Smooth muscle cell (in vitro differentiated cells): ENCODE measurements at regions not wholly inside any gene's neighbourhood (a gene's known extent, or its start where the extent isn't known, plus 50 kb on each side); places are given as distances from the start of the nearest gene placed in this dataset.

ENCODE experiments used
- DNase-seq: peaks from one replicate; lab custom pipeline; 2025; ENCODE audit not compliant: unreplicated experiment; lab: John Stamatoyannopoulos, UW
- H2AFZ ChIP-seq: fragments of 200-600 bp; sonication (generic); 2 replicates; pipeline ENCODE4 v1.6.0; 2016; ENCODE audit warnings: antibody characterized with exemption, low read depth, mild to moderate bottlenecking
- H3F3A ChIP-seq: fragments of 200-600 bp; sonication (generic); 2 replicates; pipeline ENCODE4 v1.6.0; 2017; ENCODE audit warnings: antibody characterized with exemption, low read depth
- H3K27ac ChIP-seq: fragments of 200-600 bp; sonication (generic); 2 replicates; pipeline ENCODE4 v1.5.1; 2016; ENCODE audit warnings: low read depth, mild to moderate bottlenecking
- H3K27me3 ChIP-seq: fragments of 200-600 bp; sonication (generic); 2 replicates; pipeline ENCODE4 v1.6.1; 2016; ENCODE audit warnings: low read depth, mild to moderate bottlenecking
- H3K36me3 ChIP-seq: fragments of 200-600 bp; sonication (generic); 2 replicates; pipeline ENCODE4 v1.5.1; 2016; ENCODE audit warnings: low read depth
- H3K4me1 ChIP-seq: fragments of 200-600 bp; sonication (generic); 2 replicates; pipeline ENCODE4 v1.5.1; 2016; ENCODE audit warnings: low read depth
- H3K4me2 ChIP-seq: fragments of 200-600 bp; sonication (generic); 2 replicates; pipeline ENCODE4 v1.6.0; 2016; ENCODE audit warnings: mild to moderate bottlenecking
- H3K4me3 ChIP-seq: fragments of 200-600 bp; sonication (generic); 2 replicates; pipeline ENCODE4 v1.5.1; 2016; ENCODE audit warnings: mild to moderate bottlenecking
- H3K79me2 ChIP-seq: fragments of 200-600 bp; sonication (generic); 2 replicates; pipeline ENCODE4 v1.6.0; 2016; ENCODE audit warnings: low read depth, mild to moderate bottlenecking
- H3K9ac ChIP-seq: fragments of 200-600 bp; sonication (generic); 2 replicates; pipeline ENCODE4 v1.6.0; 2016; ENCODE audit warnings: low read depth
- H3K9me3 ChIP-seq: fragments of 200-600 bp; sonication (generic); replicated peaks from 2 replicates; pipeline ENCODE4 v1.5.1; 2016; ENCODE audit warnings: low read depth
- H4K20me1 ChIP-seq: fragments of 200-600 bp; sonication (generic); 2 replicates; pipeline ENCODE4 v1.6.0; 2016; ENCODE audit warnings: low read depth
- WGBS: methylation state at CpG from one replicate; pipeline ENCODE4 v1.1.7; 2016; ENCODE audit warnings: low lambda C conversion rate; 5-methylcytosine and 5-hydroxymethylcytosine counted together
- TF ChIP-seq, protein P1 (sequence below): fragments of 200-600 bp; sonication (generic); IDR thresholded peaks from 2 replicates; pipeline ENCODE4 v1.5.1; 2017; ENCODE audit warnings: borderline replicate concordance, mild to moderate bottlenecking, antibody characterized with exemption; ENCODE audit not compliant: insufficient read depth, poor library complexity, severe bottlenecking

- Histone ChIP-seq H3K27me3 (no peaks in the 10 kb centered on the region), H3K4me2 (no peak overlapping the region), H2AFZ (no peak overlapping the region), H3K9me3 (no peaks in the 10 kb centered on the region), H3K4me1 (no peaks in the 10 kb centered on the region), H3K9ac (no peak overlapping the region), H3K79me2 (no peaks in the 10 kb centered on the region), H3F3A (no peaks in the 10 kb centered on the region), H3K36me3 (no peaks in the 10 kb centered on the region), H4K20me1 (no peaks in the 10 kb centered on the region), H3K27ac (no peak overlapping the region), H3K4me3 (no peak overlapping the region)
- TF ChIP-seq, protein P1, sequence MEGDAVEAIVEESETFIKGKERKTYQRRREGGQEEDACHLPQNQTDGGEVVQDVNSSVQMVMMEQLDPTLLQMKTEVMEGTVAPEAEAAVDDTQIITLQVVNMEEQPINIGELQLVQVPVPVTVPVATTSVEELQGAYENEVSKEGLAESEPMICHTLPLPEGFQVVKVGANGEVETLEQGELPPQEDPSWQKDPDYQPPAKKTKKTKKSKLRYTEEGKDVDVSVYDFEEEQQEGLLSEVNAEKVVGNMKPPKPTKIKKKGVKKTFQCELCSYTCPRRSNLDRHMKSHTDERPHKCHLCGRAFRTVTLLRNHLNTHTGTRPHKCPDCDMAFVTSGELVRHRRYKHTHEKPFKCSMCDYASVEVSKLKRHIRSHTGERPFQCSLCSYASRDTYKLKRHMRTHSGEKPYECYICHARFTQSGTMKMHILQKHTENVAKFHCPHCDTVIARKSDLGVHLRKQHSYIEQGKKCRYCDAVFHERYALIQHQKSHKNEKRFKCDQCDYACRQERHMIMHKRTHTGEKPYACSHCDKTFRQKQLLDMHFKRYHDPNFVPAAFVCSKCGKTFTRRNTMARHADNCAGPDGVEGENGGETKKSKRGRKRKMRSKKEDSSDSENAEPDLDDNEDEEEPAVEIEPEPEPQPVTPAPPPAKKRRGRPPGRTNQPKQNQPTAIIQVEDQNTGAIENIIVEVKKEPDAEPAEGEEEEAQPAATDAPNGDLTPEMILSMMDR = no peak
- WGBS = 89% methylated on average over 1 of the region's 1 CpG
- no peak for DNase-seq
These were observed 101.6 kb upstream of the XIRP2 start for GRCh38 chr2:166786707-166787106.

DNA sequence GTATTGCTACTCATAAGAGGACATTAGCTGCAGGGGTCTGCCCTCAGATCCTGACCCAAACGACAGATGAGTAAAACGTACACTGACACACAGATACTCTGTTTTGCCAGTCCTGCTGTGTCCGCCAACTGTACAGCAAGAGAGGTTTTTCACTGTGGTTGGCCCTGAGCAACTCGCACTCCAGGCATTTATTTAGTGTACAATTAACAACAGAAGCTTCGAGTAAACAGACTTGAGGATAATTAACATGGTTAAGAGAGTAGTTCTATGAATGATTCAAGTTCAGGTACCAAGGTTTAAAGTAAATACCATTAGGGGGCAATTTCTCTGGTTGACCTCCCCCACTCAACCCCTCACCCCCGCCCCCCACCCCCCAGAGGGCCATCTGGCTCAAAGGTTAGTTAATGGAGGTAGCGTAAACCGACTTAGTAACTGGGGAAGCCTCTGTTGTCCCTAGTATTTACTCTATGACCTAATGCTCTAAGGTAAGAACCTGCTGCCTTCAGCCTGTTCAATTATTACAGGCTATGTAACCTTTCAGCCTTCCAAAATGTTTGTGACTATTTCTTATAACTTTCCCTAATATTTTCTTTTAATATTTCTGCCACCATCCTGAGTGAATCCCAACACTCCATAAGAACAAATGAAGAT, 103.9 kb upstream of the XIRP2 start:
- 64% methylated on average over 7 of the region's 8 CpGs for WGBS
- Histone ChIP-seq H3K27me3 (no peaks in the 10 kb centered on the region), H3K36me3 (no peaks in the 10 kb centered on the region), H3K4me1 (no peaks in the 10 kb centered on the region), H4K20me1 (no peaks in the 10 kb centered on the region), H3K27ac (no peak overlapping the region), H3K9me3 (no peaks in the 10 kb centered on the region), H3K9ac (no peak overlapping the region), H3K4me3 (no peak overlapping the region), H3F3A (no peaks in the 10 kb centered on the region), H3K79me2 (no peaks in the 10 kb centered on the region), H3K4me2 (no peak overlapping the region), H2AFZ (no peak overlapping the region)
- DNase-seq = no peak
- TF ChIP-seq, protein P1 = no peak

- no peaks in the 10 kb centered on the region for H3K4me1 ChIP-seq
- H2AFZ ChIP-seq = no peak overlapping the region
- H3K36me3 ChIP-seq = no peaks in the 10 kb centered on the region
- no peak overlapping the region for H3K9ac ChIP-seq
- no peaks in the 10 kb centered on the region for H4K20me1 ChIP-seq
- no peak overlapping the region for H3K27ac ChIP-seq
- H3K9me3 ChIP-seq = no peaks in the 10 kb centered on the region
- DNase-seq = no peak
- no peak overlapping the region for H3K4me2 ChIP-seq
- no peaks in the 10 kb centered on the region for H3K27me3 ChIP-seq
- WGBS = 85% methylated on average over 1 of the region's 1 CpG
- H3K4me3 ChIP-seq = no peak overlapping the region
- TF ChIP-seq, protein P1 = no peak
- no peaks in the 10 kb centered on the region for H3F3A ChIP-seq
- H3K79me2 ChIP-seq = no peaks in the 10 kb centered on the region
These were observed 113.1 kb upstream of the XIRP2 start for GRCh38 chr2:166775176-166775575.

DNA sequence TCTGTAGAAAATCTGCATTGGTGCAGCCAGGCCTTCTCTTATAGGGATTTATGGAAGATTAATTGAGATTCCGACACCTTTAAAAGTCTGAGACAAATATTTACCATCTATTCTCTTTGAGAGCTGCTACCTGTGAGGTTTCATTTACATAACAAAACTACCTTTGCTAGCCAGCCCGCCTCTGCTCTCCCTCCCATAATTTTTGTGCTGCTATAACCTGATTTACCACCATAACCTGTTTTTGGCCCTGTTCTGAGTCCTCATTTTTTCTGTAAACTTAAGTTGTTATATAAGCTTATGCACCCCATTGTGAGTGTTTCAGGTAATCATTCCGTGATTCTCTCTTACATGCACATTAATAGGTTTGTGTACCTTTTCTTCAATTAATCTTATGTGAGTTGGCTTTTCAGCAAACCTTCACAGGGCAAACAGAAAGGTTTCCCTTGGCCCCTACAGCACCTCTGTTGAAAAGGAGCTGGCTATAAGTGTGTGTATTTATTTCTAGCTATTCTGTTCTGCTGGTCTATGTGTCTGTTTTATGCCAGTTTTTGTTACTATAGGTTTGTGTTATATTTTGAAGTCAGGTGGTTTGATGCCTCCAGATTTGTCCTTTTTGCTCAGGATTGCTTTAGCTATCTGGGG, 114.9 kb upstream of the XIRP2 start:
- no peak for DNase-seq
- TF ChIP-seq, protein P1 = no peak
- Histone ChIP-seq H3K27me3 (no peaks in the 10 kb centered on the region), H3K9me3 (no peaks in the 10 kb centered on the region), H3F3A (no peaks in the 10 kb centered on the region), H3K9ac (no peak overlapping the region), H2AFZ (no peak overlapping the region), H3K36me3 (no peaks in the 10 kb centered on the region), H3K4me2 (no peak overlapping the region), H3K79me2 (no peaks in the 10 kb centered on the region), H4K20me1 (no peaks in the 10 kb centered on the region), H3K4me1 (no peaks in the 10 kb centered on the region), H3K27ac (no peak overlapping the region), H3K4me3 (no peak overlapping the region)
- WGBS = 47% methylated on average over 3 of the region's 3 CpGs
